ENCODE measurements at regions not wholly inside any gene's neighbourhood (a gene's known extent, or its start where the extent isn't known, plus 50 kb on each side); places are given as distances from the start of the nearest gene placed in this dataset.
"Not testable (repeated sequence)": the region's sequence is repeated elsewhere in the genome, so short reads cannot be mapped to it uniquely, and the experiment has no call there.

- Histone ChIP-seq H3K27ac (no peak overlapping the region), H3K27me3 (ENCODE audit: insufficient read depth, low read depth) (no peaks in the 10 kb centered on the region), H2AFZ (no peak overlapping the region), H3K9me3 (ENCODE audit: insufficient read depth, low read depth) (no peaks in the 10 kb centered on the region), H3F3A (ENCODE audit: insufficient read depth, low read depth) (no peaks in the 10 kb centered on the region), H3K4me3 (no peak overlapping the region), H3K4me2 (no peak overlapping the region), H3K4me1 (replicated peaks; ENCODE audit: insufficient read depth) (no peaks in the 10 kb centered on the region), H4K20me1 (ENCODE audit: insufficient read depth) (no peaks in the 10 kb centered on the region), H3K36me3 (ENCODE audit: low read depth) (no peaks in the 10 kb centered on the region), H3K79me2 (ENCODE audit: low read depth) (no peaks in the 10 kb centered on the region), H3K9me2 (ENCODE audit: insufficient read depth) (peaks cover 6% of the 10 kb centered on the region; the same call in 1 of the 2 replicates)
- no peak for DNase-seq
- ChIA-PET POLR2A (ENCODE audit: unreplicated experiment) (no interaction called here), CTCF (no interaction called here)
- TF ChIP-seq EZH2 (IDR thresholded peaks at IDR 0.05; ENCODE audit: low read depth), result no peak
- intact Hi-C loops (cut with micrococcal nuclease; ENCODE audit: unreplicated experiment), result no loop called here
- no TSS peak for BruUV-seq (replicated peaks)
These were observed 933.8 kb downstream of the TLE1 start for GRCh38 chr9:80755586-80755985.

- DNase-seq, result peak in 1 of 2 experiments; percentile 56
- H3K27me3 ChIP-seq (ENCODE audit: insufficient read depth, low read depth); H3K9me3 ChIP-seq (ENCODE audit: insufficient read depth, low read depth); POLR2A ChIA-PET (ENCODE audit: unreplicated experiment); intact Hi-C loops (cut with micrococcal nuclease; ENCODE audit: unreplicated experiment); H3K79me2 ChIP-seq (ENCODE audit: low read depth); H3F3A ChIP-seq (ENCODE audit: insufficient read depth, low read depth); H4K20me1 ChIP-seq (ENCODE audit: insufficient read depth); H3K9me2 ChIP-seq (ENCODE audit: insufficient read depth); BruUV-seq (replicated peaks); H3K27ac ChIP-seq; CTCF ChIA-PET; H3K4me1 ChIP-seq (replicated peaks; ENCODE audit: insufficient read depth); H3K36me3 ChIP-seq (ENCODE audit: low read depth): not testable (repeated sequence)
- Histone ChIP-seq H3K4me3 (peak overlapping the region; percentile 52), H3K4me2 (peak overlapping the region; percentile 53), H2AFZ (peak overlapping the region; percentile 69; the same call in 1 of the 2 replicates)
These were observed 942.3 kb downstream of the TLE1 start for GRCh38 chr9:80747056-80747455.

GRCh38 chr9:80732506-80732905 is 956.8 kb downstream of the TLE1 start:
- Histone ChIP-seq H3F3A (ENCODE audit: insufficient read depth, low read depth) (no peaks in the 10 kb centered on the region), H4K20me1 (ENCODE audit: insufficient read depth) (no peaks in the 10 kb centered on the region), H2AFZ (no peak overlapping the region), H3K4me1 (replicated peaks; ENCODE audit: insufficient read depth) (no peaks in the 10 kb centered on the region), H3K9me3 (ENCODE audit: insufficient read depth, low read depth) (no peaks in the 10 kb centered on the region), H3K36me3 (ENCODE audit: low read depth) (no peaks in the 10 kb centered on the region), H3K79me2 (ENCODE audit: low read depth) (no peaks in the 10 kb centered on the region), H3K9me2 (ENCODE audit: insufficient read depth) (no peaks in the 10 kb centered on the region), H3K4me3 (no peak overlapping the region), H3K4me2 (no peak overlapping the region), H3K27ac (no peak overlapping the region), H3K27me3 (ENCODE audit: insufficient read depth, low read depth) (no peaks in the 10 kb centered on the region)
- no TSS peak for BruUV-seq (replicated peaks)
- TF ChIP-seq EZH2 (IDR thresholded peaks at IDR 0.05; ENCODE audit: low read depth) (no peak), CTCF (conservative IDR thresholded peaks at IDR 0.05) (no peak)
- POLR2A ChIA-PET (ENCODE audit: unreplicated experiment), result no interaction called here
- intact Hi-C loops (cut with micrococcal nuclease; ENCODE audit: unreplicated experiment), result no loop called here
- no peak for DNase-seq
- CTCF ChIA-PET, result no interaction called here

- no peak for DNase-seq
- TF ChIP-seq EZH2 (IDR thresholded peaks at IDR 0.05; ENCODE audit: low read depth) (no peak), CTCF (conservative IDR thresholded peaks at IDR 0.05) (no peak)
- H3K36me3 ChIP-seq (ENCODE audit: low read depth), result no peaks in the 10 kb centered on the region
- H3K4me2 ChIP-seq, result no peak overlapping the region
- H2AFZ ChIP-seq, result no peak overlapping the region
- no peaks in the 10 kb centered on the region for H3K9me2 ChIP-seq (ENCODE audit: insufficient read depth)
- H3K9me3 ChIP-seq (ENCODE audit: insufficient read depth, low read depth), result 0 out of 2 replicates have a peak, but pooled peaks cover 5% of the 10 kb centered on the region
- ChIA-PET POLR2A (ENCODE audit: unreplicated experiment) (no interaction called here), CTCF (no interaction called here)
- no TSS peak for BruUV-seq (replicated peaks)
- no peak overlapping the region for H3K4me3 ChIP-seq
- intact Hi-C loops (cut with micrococcal nuclease; ENCODE audit: unreplicated experiment), result no loop called here
- no peaks in the 10 kb centered on the region for H3K4me1 ChIP-seq (replicated peaks; ENCODE audit: insufficient read depth)
- H3F3A ChIP-seq (ENCODE audit: insufficient read depth, low read depth), result no peaks in the 10 kb centered on the region
- no peak overlapping the region for H3K27ac ChIP-seq
- H3K27me3 ChIP-seq (ENCODE audit: insufficient read depth, low read depth), result no peaks in the 10 kb centered on the region
- no peaks in the 10 kb centered on the region for H4K20me1 ChIP-seq (ENCODE audit: insufficient read depth)
- no peaks in the 10 kb centered on the region for H3K79me2 ChIP-seq (ENCODE audit: low read depth)
These were observed 968.8 kb downstream of the TLE1 start for GRCh38 chr9:80720579-80720978.
